GM21717 (cell line): ENCODE measurements at regions not wholly inside any gene's neighbourhood (a gene's known extent, or its start where the extent isn't known, plus 50 kb on each side); places are given as distances from the start of the nearest gene placed in this dataset.
"Not testable (repeated sequence)": the region's sequence is repeated elsewhere in the genome, so short reads cannot be mapped to it uniquely, and the experiment has no call there.

Experiments
- ATAC-seq: cut with Tn5 transposase; IDR thresholded peaks from one replicate; pipeline ENCODE4 v1.9.1; 2021; ENCODE audit warnings: mild to moderate bottlenecking, moderate library complexity; ENCODE audit not compliant: unreplicated experiment

DNA sequence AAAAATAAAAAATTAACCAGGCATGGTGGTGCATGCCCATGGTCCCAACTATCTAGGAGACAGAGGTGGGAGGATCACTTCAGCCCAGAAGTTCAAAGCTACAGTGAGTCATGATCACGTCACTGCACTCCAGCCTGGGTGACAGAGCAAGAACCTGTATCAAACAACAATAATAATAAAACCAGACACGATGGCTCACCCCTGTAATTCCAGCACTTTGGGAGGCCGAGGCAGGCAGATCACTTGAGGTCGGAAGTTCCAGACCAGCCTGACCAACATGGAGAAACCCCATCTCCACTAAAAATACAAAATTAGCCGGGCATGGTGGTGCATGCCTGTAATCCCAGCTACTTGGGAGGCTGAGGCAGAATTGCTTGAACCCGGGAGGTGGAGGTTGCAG lies 159.4 kb downstream of the SKIDA1 start:
- ATAC-seq, result not testable (repeated sequence)

DNA sequence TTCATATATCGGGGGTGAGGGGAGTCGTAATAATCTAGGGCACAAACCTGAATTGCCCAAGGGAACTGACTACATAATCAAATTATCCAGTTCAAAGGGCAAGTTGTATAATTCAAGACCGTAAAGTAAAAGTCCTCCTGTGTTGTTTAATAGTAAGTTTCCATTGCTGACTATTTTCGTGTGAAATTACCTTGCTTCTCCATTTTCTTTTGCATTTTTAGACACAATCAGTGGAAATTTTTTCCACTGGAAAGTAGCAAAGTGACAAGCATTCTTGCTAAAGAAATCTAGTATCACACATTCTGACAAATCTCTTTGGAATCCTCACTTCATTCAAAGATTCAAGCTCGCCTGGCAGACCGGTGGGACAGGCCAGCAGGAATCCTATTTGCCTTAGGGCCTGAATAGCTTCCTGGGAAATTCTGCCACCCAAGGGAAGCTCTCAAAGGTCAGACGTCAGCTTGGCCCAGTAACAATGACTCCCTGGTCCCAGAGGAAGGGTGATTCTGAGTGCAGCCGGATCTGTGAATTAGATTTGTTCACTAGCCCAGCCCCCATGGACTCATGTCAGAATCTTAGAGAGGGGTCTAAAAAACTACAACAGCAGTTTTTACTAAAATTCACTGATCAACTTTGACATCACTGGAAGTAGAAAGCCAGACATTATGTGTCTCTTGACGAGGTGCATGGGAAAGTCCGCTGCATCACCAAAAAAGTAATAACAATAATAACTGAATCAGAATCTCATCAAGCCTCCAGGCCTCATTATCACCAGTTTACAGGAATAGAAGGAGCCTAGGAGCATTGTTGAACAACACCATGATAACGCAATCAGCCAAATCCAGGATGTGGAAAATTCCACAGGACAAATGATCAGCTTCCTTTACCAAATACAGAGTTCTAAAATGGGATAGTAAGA lies 161.0 kb downstream of the SKIDA1 start:
- no peak for ATAC-seq

DNA sequence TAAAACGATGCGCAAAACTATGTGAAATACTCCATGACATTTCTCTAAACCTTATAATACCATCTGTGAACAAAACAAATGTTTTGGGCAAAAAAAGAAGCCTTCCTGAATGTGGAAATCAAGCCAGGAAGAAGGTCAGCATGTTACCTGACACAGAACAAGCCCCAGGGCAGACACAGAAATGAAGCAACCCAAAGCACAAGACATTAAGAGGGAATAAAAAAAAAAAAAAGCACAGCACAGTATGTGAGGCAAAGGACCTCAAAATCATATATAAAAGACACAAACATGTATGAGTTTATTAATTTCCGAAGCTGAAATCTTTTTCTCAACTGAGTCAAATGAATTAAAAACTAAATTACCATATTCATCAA lies 161.8 kb downstream of the SKIDA1 start:
- no peak for ATAC-seq

DNA sequence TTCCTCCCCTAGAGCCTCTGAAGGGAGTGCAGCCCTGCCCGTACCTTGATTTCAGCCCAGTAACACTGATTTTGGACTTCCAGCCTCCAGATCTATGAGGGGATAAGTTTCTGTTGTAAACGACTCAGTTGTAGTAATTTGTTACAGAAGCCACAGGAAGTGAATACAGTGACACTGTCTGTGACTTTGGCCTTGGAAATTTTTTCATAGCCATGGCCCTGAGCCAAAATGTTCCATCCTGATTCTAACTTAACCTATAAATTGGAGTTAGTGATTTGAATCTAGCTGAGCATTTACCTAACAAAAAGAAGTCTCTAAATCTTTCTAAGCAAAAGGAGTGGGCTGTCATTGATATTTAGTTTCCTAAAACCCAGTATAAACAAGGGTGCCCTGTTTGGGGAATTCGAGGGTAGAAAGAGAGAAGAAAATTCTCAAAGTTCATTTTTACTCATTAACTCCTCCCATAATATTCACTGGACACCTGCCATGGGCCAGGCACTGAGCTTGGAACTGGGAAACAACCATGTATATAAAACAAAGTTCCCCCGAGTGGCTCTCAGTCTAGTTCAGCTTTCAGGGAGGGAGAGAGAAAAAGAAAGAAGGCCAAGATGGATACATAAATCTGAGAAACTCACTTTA lies 162.3 kb downstream of the SKIDA1 start:
- ATAC-seq, result no peak

DNA sequence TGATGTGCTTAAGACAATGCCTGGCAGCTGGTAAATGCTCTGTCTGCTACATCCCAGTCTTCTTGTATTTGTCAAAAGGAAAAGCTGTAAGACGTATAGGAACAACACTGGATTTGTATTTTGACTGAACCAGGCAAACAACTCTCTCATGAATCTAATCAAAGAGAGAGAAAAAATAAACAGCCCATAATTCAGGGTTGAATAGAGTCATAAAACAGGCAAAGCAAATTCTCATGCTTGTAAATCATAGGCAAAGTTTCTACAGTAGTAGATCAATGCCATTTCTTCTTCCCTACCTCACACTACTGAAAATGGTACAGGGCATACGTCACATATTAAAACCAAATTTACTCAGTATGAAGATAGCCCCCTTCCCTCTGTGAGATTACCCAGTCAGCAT lies 166.3 kb downstream of the SKIDA1 start:
- no peak for ATAC-seq

DNA sequence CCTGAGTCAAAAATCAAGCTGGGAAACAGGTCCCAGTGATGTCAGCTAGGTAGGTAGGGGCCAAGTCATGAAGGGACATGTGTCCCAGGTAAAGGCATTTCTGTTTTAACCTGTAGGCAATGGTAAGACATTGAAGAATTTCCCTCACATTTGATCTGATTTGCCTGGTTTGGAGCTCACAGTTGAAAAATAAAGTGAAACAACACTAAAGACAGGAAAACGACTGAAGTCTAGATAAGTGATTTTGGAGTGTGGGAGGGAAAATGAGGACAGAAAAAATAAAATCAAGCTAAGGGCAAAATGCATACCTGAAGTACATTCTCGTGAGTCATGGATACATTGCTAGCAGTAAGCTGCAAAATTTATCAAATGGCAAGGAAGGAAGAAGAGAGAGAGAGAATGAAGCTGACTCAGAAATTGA lies 169.9 kb downstream of the SKIDA1 start:
- ATAC-seq, result no peak

DNA sequence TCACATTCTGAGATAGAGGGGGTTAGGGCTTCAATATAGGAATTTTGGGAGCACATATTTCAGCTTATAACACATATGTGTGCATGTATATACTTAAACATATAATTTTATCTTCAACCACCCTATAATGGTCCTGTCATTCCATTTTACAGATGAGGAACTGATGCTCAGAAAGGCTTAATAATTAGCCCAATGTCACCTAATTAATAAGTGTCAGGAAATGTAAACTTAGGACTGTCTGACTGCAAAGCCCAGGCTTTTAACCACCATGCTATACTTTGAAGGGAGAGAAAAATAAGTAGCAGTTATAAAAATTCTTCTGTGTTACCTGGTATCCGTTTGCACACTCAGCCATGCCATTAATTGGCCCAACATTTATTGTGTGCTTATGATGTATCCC lies 172.6 kb downstream of the SKIDA1 start:
- no peak for ATAC-seq

DNA sequence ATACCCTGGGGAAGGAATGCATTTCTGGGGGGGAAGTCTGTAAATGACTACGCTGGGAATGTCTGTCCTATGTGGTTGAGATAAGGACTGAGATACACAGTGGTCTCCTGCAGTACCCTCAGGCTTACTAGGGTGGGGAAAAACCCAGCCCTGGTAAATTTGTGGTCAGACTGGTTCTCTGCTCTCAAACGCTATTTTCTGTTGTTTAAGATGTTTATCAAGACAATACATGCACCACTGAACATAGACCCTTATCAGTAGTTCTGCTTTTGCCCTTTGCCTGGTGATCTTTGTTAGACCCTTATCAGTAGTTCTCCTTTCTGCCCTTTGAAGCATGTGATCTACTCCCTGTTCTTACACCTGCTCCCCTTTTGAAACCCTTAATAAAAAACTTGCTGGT lies 173.9 kb downstream of the SKIDA1 start:
- ATAC-seq, result not testable (repeated sequence)

DNA sequence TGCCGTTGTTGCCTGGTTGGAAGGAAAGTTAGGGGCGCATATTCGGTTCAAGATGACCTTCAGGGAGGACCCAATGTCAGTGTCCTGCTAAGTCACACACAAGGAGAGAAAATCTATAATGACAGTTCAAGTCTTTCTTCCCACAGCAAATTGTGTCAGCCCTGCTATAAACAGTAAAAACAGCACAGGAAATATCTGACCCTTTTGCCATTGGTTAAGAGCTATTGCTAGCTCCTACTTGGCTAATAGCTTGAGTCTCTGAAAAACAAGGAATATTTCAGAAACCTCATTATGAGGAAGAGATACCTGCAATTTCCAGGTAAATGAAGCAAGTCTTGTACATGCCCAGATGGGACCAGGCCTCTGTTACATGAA lies 175.6 kb downstream of the SKIDA1 start:
- no peak for ATAC-seq

DNA sequence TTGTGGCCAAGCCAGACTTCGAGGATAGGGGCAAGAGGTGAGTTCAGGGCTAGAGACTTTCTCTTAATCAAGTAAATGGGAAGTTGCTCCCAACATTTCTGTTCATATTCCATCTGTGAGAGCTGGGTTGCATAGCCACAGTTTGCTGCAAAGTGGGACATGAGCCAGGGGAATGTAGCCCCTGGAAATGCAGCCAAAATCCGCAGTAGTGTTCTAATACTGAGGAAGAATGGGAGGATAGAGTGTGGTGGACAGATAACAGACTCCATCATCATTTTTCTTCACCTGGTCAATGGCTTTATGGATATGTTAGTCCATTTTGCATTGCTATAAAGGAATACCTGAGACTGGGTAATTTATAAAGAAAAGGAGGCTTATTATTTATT lies 177.7 kb downstream of the SKIDA1 start:
- ATAC-seq, result no peak

DNA sequence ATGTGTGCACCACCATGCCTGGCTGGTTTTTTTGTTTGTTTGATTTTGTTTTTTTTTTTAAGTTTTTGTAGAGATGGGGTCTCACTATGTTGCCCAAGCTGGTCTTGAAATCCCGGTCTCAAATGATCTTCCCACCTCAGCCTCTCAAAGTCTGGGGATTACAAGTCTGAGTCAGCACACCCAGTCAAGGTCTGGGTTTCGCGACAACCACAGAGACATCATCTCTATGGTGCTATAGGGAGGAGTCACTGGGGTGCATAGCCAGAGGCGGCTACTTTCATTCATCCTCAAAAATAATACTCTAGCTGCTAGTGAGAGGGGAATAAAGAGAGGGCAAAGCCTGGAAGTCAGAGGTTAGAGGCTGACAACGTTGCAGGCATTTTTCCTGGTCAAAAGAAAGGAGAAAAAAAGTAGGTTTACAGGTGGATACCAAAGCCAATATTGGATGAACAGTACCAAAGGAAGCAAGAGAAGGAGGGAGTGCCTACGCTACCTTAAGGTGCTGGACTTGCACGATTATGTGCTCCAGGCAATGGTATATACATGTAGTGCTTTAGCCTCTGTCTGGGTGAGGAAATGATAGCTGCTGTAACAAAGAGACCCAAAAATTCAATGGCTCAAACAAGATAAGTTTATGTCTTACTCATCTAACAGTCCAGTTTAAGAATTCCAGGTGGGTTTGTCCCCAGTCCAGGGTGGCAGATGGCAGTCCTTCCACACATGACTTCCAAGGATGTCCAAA lies 178.3 kb downstream of the SKIDA1 start:
- no peak for ATAC-seq

DNA sequence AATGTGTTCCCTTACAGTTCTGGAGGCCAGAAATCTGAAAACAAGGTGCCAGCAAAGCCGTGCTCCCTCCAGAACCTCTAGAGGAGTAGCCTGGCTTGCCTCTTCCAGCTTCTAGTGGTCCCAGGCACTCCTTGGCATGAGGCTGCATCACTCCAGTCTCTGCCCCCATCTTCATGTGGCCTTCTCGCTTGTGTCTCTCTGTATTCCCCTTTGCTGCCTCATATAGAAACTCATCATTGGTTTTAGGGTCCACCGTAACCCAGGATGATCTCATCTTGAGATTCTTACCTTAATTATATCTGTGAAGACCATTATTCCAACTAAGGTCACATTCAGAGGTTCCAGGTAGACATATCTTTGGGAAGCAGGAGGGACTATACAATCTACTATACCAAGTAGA lies 182.4 kb downstream of the SKIDA1 start:
- ATAC-seq, result no peak

DNA sequence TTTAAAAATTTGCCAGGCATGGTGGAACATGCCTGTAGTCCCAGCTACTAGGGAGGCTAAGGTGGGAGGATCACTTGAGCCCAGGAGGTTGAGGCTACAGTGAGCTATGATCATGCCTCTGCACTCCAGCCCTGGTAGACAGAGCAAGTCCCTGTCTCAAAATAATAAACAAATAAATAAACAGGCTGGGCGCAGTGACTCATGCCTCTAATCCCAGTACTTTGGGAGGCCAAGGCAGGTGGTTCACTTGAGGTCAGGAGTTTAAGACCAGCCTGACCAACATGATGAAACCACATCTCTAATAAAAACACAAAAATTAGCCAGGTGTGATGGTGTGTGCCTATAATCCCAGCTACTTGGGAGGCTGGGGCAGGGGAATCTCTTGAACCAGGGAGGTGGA lies 183.0 kb downstream of the SKIDA1 start:
- ATAC-seq, result not testable (repeated sequence)

DNA sequence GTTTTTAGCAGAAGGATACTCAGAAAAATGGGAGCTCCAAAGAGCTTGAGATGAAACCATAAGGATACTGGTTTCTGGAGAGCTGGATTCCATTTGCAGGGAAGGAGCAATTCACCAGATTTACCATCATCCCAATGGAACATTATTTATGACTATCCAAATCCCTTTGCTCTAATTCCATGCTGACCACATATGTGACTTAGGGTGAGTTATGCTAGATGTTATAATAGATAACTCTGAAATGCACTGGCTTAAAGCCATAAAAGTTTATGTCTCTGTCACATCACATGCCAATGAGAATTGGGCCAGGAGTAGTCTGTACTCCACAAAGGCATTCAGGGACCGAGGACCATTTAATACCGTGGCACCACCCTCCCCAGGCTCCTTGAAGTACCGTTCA lies 185.2 kb downstream of the SKIDA1 start:
- no peak for ATAC-seq

DNA sequence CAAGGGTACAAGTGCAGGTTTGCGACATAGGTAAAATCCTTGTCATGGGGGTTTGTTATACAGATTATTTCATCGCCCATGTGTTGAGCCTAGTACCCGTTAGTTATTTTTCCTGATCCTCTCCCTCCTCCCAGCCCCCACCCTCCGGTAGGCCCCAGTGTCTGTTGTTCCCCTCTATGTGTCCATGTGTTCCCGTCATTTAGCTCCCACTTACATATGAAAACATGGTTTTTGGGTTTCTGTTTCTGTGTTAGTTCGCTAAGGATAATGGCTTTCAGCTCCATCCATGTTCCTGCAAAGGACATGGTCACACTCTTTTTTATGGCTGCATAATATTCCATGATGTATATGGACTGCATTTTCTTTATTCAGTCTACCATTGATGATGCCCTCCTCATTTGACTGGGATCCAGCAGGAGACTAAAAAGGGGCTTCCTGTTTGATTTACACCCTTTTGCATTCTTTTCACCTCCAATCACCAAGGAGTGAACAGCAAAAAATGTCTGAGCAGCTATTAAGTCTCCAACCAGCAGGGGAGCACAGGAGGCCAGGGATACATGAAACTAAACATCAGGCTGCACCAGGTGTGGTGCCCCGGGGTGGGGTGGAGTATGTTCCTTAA lies 188.2 kb downstream of the SKIDA1 start:
- ATAC-seq, result no peak

DNA sequence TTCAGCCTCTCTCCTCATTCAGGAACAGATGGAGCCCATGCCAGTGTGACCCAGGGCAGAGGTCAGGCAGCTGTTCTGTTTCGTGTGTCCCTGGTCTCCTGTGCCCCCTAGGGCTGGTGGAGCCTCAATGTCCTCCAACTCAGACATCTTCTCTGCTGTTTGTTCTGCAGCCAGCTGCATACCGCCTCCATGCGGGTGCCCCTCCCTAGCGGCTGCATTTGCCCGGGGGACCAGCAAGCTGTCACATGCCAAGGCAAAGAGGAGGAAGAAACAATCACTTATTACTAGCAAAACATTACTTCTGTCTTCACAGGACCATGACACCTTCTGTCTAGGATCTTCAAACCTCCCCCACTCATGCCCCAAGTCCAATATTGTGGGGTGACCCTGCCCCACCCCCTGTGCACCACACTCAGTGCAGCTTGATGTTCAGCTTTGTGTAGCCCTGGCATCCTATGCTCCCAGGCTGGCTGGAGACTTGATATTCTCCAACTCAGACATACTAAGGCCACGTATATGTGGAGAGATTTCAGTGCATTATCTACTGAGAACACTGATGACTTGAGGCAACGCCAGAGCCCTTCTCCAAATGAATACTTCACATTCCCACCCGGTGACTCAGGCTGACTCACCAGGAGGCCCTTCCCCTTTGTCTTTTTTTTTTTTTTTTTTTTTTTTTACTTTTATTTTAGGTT lies 188.9 kb downstream of the SKIDA1 start:
- no peak for ATAC-seq

DNA sequence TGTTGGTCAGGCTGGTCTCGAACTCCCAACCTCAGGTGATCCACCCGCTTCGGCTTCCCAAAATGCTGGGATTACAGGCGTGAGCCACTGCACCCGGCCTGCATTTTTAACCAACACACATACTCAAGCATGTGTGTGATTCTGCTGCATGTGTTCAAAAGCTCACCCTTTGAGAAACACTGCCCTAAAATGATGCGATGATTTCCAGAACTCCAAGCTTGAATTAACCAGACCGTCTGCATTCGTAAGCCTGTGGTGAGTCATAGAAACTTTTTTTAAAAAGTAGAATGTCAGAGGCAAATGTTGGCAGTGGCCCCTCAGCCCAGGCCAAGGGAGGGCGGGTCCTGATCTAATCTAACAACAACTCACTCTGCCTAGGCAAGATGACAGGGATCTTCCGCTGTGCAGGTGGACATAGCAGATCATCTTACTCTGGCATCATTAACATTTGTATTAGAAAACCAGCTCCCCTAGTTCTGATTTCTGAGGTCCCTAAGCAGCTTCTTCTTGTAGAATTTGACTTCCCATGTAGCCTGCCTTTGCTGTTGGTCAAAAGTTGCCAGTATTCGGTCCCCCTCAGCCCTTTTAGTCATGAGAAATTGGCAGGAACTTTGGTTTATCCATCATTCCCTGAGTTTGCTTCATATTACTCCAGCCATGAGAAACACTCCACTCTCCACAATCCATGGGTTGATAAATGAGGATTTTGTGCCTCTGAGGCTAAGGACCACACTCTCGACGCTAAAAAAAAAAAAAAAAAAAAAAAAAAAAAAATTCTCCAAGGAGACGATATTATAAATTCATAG lies 190.4 kb downstream of the SKIDA1 start:
- no peak for ATAC-seq

DNA sequence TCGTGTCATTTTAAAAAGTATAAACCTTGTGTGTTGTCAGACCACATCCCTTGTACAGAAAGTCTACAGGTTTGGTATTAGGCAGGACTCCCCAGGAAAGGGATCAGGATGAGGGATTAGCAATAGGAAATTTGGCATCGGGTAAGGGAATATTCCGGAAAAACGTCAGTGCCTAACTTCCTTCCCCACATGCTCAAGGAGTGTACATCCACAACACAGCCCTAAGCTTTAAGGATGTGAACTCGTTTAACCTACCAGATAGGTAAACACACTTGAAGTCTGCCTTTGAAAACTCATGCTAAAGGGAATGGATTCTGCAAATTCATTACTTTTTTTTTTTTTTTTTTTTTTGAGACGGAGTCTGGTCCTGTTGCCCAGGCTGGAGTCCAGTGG lies 194.9 kb downstream of the SKIDA1 start:
- ATAC-seq, result no peak

DNA sequence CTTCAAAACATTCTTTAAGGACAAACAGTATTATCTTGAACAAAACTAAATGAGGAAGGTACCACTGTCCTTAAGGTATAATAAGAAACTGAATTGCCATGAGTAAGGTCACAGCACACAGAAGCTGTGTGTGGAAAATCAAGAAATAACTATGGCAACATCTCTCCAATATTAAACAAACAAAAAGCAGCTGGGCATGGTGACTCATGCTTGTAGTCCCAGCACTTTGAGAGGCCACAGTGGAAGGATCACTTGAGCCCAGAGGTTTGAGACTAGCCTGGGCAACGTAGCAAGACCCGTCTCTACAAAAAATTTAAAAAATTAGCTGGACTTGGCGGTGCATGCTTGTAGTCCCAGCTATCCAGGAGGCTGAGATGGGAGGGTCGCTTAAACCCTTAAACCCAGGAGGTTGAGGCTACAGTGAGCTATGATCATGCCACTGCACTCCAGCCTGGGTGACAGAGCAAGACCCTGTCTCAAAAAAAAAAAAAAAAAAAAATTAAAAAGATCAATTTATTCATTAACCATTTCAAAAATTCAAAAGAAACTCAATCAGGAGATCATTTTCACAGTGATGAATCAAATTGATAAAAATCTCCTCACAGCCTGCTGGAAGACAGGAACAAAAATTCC lies 195.4 kb downstream of the SKIDA1 start:
- ATAC-seq, result no peak
